ENCODE measurements at regions not wholly inside any gene's neighbourhood (a gene's known extent, or its start where the extent isn't known, plus 50 kb on each side); places are given as distances from the start of the nearest gene placed in this dataset.

DNA sequence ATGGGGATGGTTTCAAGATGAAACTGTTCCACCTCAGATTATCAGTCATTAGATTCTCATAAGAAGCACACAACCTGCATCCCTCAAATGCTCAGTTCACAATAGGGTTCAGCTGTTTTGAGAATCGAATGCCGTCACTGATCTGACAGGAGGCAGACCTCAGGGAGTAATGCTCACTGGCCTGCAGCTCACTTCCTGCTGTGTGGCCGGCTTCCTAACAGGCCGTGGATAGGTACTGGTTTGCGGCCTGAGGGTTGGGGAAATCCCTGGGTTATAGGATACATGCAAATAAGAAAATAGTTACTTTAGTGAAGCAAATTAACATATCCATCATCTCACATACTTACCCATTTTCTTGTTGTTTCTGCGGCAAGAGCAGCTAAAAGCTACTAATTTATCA, 160.4 kb downstream of the MAD2L1 start:
- Histone ChIP-seq H3F3A (ENCODE audit: insufficient read depth, low read length, poor library complexity, severe bottlenecking) (no peaks in the 10 kb centered on the region), H3K9me3 (ENCODE audit: low read length) (no peaks in the 10 kb centered on the region), H3K9ac (ENCODE audit: low read length) (no peak overlapping the region), H4K20me1 (ENCODE audit: insufficient read depth) (no peaks in the 10 kb centered on the region), H3K36me3 (ENCODE audit: insufficient read depth, low read length) (no peaks in the 10 kb centered on the region), H3K9me2 (ENCODE audit: insufficient read depth, low read length) (no peaks in the 10 kb centered on the region), H2AFZ (ENCODE audit: low read depth, low read length) (no peak overlapping the region), H3K4me3 (ENCODE audit: low read length) (no peak overlapping the region), H3K27ac (ENCODE audit: low read length) (no peak overlapping the region), H3K27me3 (ENCODE audit: insufficient read depth, low read depth, low read length) (no peaks in the 10 kb centered on the region), H3K79me2 (replicated peaks; ENCODE audit: insufficient read depth, low read length) (no peaks in the 10 kb centered on the region), H3K4me2 (ENCODE audit: low read length) (no peak overlapping the region)
- TF ChIP-seq TAF1 (IDR thresholded peaks at IDR 0.05; ENCODE audit: low read depth) (no peak), RAD21 (conservative IDR thresholded peaks at IDR 0.05) (no peak), EP300 (conservative IDR thresholded peaks at IDR 0.05; ENCODE audit: poor library complexity, severe bottlenecking) (no peak), EZH2 (IDR thresholded peaks at IDR 0.05; ENCODE audit: borderline replicate concordance, insufficient read depth, low read length, poor library complexity, severe bottlenecking) (no peak), SMC3 (conservative IDR thresholded peaks at IDR 0.05; ENCODE audit: poor library complexity) (no peak), POLR2AphosphoS5 (IDR thresholded peaks at IDR 0.05) (no peak), MXI1 (conservative IDR thresholded peaks at IDR 0.05; ENCODE audit: poor library complexity, severe bottlenecking) (no peak)
- TF ChIP-seq, protein P1, sequence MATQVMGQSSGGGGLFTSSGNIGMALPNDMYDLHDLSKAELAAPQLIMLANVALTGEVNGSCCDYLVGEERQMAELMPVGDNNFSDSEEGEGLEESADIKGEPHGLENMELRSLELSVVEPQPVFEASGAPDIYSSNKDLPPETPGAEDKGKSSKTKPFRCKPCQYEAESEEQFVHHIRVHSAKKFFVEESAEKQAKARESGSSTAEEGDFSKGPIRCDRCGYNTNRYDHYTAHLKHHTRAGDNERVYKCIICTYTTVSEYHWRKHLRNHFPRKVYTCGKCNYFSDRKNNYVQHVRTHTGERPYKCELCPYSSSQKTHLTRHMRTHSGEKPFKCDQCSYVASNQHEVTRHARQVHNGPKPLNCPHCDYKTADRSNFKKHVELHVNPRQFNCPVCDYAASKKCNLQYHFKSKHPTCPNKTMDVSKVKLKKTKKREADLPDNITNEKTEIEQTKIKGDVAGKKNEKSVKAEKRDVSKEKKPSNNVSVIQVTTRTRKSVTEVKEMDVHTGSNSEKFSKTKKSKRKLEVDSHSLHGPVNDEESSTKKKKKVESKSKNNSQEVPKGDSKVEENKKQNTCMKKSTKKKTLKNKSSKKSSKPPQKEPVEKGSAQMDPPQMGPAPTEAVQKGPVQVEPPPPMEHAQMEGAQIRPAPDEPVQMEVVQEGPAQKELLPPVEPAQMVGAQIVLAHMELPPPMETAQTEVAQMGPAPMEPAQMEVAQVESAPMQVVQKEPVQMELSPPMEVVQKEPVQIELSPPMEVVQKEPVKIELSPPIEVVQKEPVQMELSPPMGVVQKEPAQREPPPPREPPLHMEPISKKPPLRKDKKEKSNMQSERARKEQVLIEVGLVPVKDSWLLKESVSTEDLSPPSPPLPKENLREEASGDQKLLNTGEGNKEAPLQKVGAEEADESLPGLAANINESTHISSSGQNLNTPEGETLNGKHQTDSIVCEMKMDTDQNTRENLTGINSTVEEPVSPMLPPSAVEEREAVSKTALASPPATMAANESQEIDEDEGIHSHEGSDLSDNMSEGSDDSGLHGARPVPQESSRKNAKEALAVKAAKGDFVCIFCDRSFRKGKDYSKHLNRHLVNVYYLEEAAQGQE (IDR thresholded peaks at IDR 0.05; ENCODE audit: borderline replicate concordance): no peak
- TF ChIP-seq, protein P2, sequence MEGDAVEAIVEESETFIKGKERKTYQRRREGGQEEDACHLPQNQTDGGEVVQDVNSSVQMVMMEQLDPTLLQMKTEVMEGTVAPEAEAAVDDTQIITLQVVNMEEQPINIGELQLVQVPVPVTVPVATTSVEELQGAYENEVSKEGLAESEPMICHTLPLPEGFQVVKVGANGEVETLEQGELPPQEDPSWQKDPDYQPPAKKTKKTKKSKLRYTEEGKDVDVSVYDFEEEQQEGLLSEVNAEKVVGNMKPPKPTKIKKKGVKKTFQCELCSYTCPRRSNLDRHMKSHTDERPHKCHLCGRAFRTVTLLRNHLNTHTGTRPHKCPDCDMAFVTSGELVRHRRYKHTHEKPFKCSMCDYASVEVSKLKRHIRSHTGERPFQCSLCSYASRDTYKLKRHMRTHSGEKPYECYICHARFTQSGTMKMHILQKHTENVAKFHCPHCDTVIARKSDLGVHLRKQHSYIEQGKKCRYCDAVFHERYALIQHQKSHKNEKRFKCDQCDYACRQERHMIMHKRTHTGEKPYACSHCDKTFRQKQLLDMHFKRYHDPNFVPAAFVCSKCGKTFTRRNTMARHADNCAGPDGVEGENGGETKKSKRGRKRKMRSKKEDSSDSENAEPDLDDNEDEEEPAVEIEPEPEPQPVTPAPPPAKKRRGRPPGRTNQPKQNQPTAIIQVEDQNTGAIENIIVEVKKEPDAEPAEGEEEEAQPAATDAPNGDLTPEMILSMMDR (IDR thresholded peaks at IDR 0.05; ENCODE audit: poor library complexity, severe bottlenecking): no peak

DNA sequence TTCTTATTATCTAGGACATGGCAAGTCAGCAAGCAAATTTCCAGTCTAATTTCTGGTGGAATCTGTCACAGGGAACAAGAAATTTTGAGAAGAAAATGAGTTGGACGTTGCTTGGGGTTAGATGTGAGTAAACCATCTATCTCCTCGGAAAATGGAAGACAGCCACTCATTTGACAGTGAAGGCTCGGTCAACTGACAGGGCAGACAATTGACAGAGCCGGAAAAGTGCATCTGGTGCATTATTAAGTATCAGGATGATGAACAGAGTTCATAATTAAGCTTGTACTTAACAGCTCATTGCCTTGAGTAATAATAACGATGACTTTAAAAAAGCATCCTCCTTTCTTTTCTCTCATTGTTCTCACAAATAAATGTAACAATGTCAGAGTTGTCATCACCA, 168.4 kb downstream of the MAD2L1 start:
- no peak overlapping the region for H2AFZ ChIP-seq (ENCODE audit: low read depth, low read length)
- no peaks in the 10 kb centered on the region for H3K9me3 ChIP-seq (ENCODE audit: low read length)
- no peak overlapping the region for H3K9ac ChIP-seq (ENCODE audit: low read length)
- H4K20me1 ChIP-seq (ENCODE audit: insufficient read depth): no peaks in the 10 kb centered on the region
- no peaks in the 10 kb centered on the region for H3F3A ChIP-seq (ENCODE audit: insufficient read depth, low read length, poor library complexity, severe bottlenecking)
- H3K36me3 ChIP-seq (ENCODE audit: insufficient read depth, low read length): no peaks in the 10 kb centered on the region
- no peak for TF ChIP-seq MXI1 (conservative IDR thresholded peaks at IDR 0.05; ENCODE audit: poor library complexity, severe bottlenecking)
- peak; percentile 69 for TF ChIP-seq EP300 (conservative IDR thresholded peaks at IDR 0.05; ENCODE audit: poor library complexity, severe bottlenecking)
- H3K79me2 ChIP-seq (replicated peaks; ENCODE audit: insufficient read depth, low read length): no peaks in the 10 kb centered on the region
- H3K9me2 ChIP-seq (ENCODE audit: insufficient read depth, low read length): no peaks in the 10 kb centered on the region
- peak overlapping the region; percentile 39 for H3K4me3 ChIP-seq (ENCODE audit: low read length)
- H3K4me2 ChIP-seq (ENCODE audit: low read length): peak overlapping the region; percentile 16
- peak overlapping the region; percentile 24 for H3K27ac ChIP-seq (ENCODE audit: low read length)
- no peaks in the 10 kb centered on the region for H3K27me3 ChIP-seq (ENCODE audit: insufficient read depth, low read depth, low read length)

DNA sequence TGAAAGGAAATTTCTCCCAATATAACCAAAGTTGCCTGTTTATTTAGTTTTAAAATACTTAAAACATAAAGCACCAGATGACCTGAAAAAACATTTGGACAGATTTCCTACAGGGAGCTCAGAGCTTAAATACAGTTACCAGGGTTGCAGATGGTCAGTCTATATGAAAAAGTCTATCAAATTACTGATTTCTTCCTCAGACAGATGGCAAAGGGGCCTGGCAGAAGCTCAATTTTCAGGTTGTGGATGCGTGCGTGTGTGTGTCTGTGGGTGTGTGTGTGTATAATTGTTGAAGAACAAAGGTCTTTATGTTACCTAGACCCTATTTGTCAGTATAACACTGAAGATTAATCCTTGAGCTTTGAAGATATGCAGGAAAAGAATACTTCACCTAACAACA, 169.4 kb downstream of the MAD2L1 start:
- H3F3A ChIP-seq (ENCODE audit: insufficient read depth, low read length, poor library complexity, severe bottlenecking): no peaks in the 10 kb centered on the region
- H3K9me2 ChIP-seq (ENCODE audit: insufficient read depth, low read length): no peaks in the 10 kb centered on the region
- no peaks in the 10 kb centered on the region for H3K79me2 ChIP-seq (replicated peaks; ENCODE audit: insufficient read depth, low read length)
- TF ChIP-seq, protein P1 (IDR thresholded peaks at IDR 0.05; ENCODE audit: borderline replicate concordance): no peak
- no peak for TF ChIP-seq EP300 (conservative IDR thresholded peaks at IDR 0.05; ENCODE audit: poor library complexity, severe bottlenecking)
- TF ChIP-seq POLR2AphosphoS5 (IDR thresholded peaks at IDR 0.05): no peak
- TF ChIP-seq TAF1 (IDR thresholded peaks at IDR 0.05; ENCODE audit: low read depth): no peak
- no peak for TF ChIP-seq RAD21 (conservative IDR thresholded peaks at IDR 0.05)
- TF ChIP-seq EZH2 (IDR thresholded peaks at IDR 0.05; ENCODE audit: borderline replicate concordance, insufficient read depth, low read length, poor library complexity, severe bottlenecking): no peak
- no peak for TF ChIP-seq SMC3 (conservative IDR thresholded peaks at IDR 0.05; ENCODE audit: poor library complexity)
- TF ChIP-seq, protein P2 (IDR thresholded peaks at IDR 0.05; ENCODE audit: poor library complexity, severe bottlenecking): no peak
- no peak for TF ChIP-seq MXI1 (conservative IDR thresholded peaks at IDR 0.05; ENCODE audit: poor library complexity, severe bottlenecking)
- no peak overlapping the region for H3K4me3 ChIP-seq (ENCODE audit: low read length)
- H3K4me2 ChIP-seq (ENCODE audit: low read length): no peak overlapping the region
- no peak overlapping the region for H3K9ac ChIP-seq (ENCODE audit: low read length)
- H3K9me3 ChIP-seq (ENCODE audit: low read length): no peaks in the 10 kb centered on the region
- H3K27ac ChIP-seq (ENCODE audit: low read length): no peak overlapping the region
- no peak overlapping the region for H2AFZ ChIP-seq (ENCODE audit: low read depth, low read length)
- H4K20me1 ChIP-seq (ENCODE audit: insufficient read depth): no peaks in the 10 kb centered on the region
- no peaks in the 10 kb centered on the region for H3K36me3 ChIP-seq (ENCODE audit: insufficient read depth, low read length)
- no peaks in the 10 kb centered on the region for H3K27me3 ChIP-seq (ENCODE audit: insufficient read depth, low read depth, low read length)

All from neural cell (in vitro differentiated cells).